Hepatocyte (in vitro differentiated cells): ENCODE measurements at regions not wholly inside any gene's neighbourhood (a gene's known extent, or its start where the extent isn't known, plus 50 kb on each side); places are given as distances from the start of the nearest gene placed in this dataset.
"Not testable (repeated sequence)": the region's sequence is repeated elsewhere in the genome, so short reads cannot be mapped to it uniquely, and the experiment has no call there.

Experiments
- DNase-seq: peaks from one replicate; pipeline ENCODE4 v3.0.0-alpha.2; 2016; ENCODE audit warnings: low spot score
- H2AFZ ChIP-seq: fragments of 200-600 bp; sonication (generic); 2 replicates; pipeline ENCODE4 v1.6.0; 2016; ENCODE audit warnings: antibody characterized with exemption, mild to moderate bottlenecking
- H3K27ac ChIP-seq: fragments of 200-600 bp; sonication (generic); 2 replicates; pipeline ENCODE4 v1.5.1; 2016; ENCODE audit warnings: mild to moderate bottlenecking
- H3K27me3 ChIP-seq: fragments of 200-600 bp; sonication (generic); 2 replicates; pipeline ENCODE4 v1.6.1; 2016
- H3K36me3 ChIP-seq: fragments of 200-600 bp; sonication (generic); replicated peaks from 2 replicates; pipeline ENCODE4 v1.5.1; 2016; ENCODE audit warnings: low read depth; ENCODE audit not compliant: insufficient read depth
- H3K4me1 ChIP-seq: fragments of 200-600 bp; sonication (generic); 2 replicates; pipeline ENCODE4 v1.5.1; 2016; ENCODE audit warnings: mild to moderate bottlenecking, moderate library complexity; ENCODE audit not compliant: insufficient read depth
- H3K4me2 ChIP-seq: fragments of 200-600 bp; sonication (generic); 2 replicates; pipeline ENCODE4 v1.6.0; 2016
- H3K4me3 ChIP-seq: fragments of 200-600 bp; sonication (generic); 2 replicates; pipeline ENCODE4 v1.5.1; 2016; ENCODE audit warnings: mild to moderate bottlenecking
- H3K79me2 ChIP-seq: fragments of 200-600 bp; sonication (generic); 2 replicates; pipeline ENCODE4 v1.6.0; 2017; ENCODE audit warnings: mild to moderate bottlenecking
- H3K9me2 ChIP-seq: fragments of 200-600 bp; sonication (generic); replicated peaks from 2 replicates; pipeline ENCODE4 v1.6.0; 2017; ENCODE audit warnings: mild to moderate bottlenecking; ENCODE audit not compliant: insufficient read depth
- H3K9me3 ChIP-seq: fragments of 200-600 bp; sonication (generic); 2 replicates; pipeline ENCODE4 v1.5.1; 2016; ENCODE audit warnings: low read depth, mild to moderate bottlenecking
- H4K20me1 ChIP-seq: fragments of 200-600 bp; sonication (generic); 2 replicates; pipeline ENCODE4 v1.6.0; 2016; ENCODE audit warnings: mild to moderate bottlenecking; ENCODE audit not compliant: insufficient read depth, poor library complexity, severe bottlenecking
- CTCF ChIP-seq: fragments of 200-600 bp; sonication (generic); IDR thresholded peaks from 2 replicates; pipeline ENCODE4 v1.5.1; 2016; ENCODE audit warnings: antibody characterized with exemption, mild to moderate bottlenecking; ENCODE audit not compliant: poor library complexity
- EZH2 ChIP-seq: fragments of 200-600 bp; sonication (generic); IDR thresholded peaks from 2 replicates; pipeline ENCODE4 v1.6.1; 2016; ENCODE audit warnings: antibody characterized with exemption, mild to moderate bottlenecking, borderline replicate concordance
- EZH2phosphoT487 ChIP-seq: fragments of 200-600 bp; sonication (generic); IDR thresholded peaks from one replicate; pipeline ENCODE4 v1.6.1; 2018; ENCODE audit warnings: antibody characterized with exemption, mild to moderate bottlenecking, low read depth, moderate library complexity; ENCODE audit not compliant: unreplicated experiment, severe bottlenecking
- WGBS: methylation state at CpG from one replicate; pipeline ENCODE4 v1.1.6; 2016; ENCODE audit warnings: low lambda C conversion rate; ENCODE audit errors: missing lambda C conversion rate; 5-methylcytosine and 5-hydroxymethylcytosine counted together

GRCh38 chr15:87740655-87741344, 515.7 kb downstream of the NTRK3 start:
- Histone ChIP-seq H3K36me3 (no peaks in the 10 kb centered on the region), H3K9me2 (no peaks in the 10 kb centered on the region), H3K4me1 (peaks cover 5% of the 10 kb centered on the region), H4K20me1 (no peaks in the 10 kb centered on the region), H3K27me3 (no peaks in the 10 kb centered on the region), H3K79me2 (no peaks in the 10 kb centered on the region), H3K4me2 (no peak overlapping the region), H3K4me3 (no peak overlapping the region), H3K9me3 (no peaks in the 10 kb centered on the region), H2AFZ (no peak overlapping the region), H3K27ac (no peak overlapping the region)
- 67% methylated on average over 5 of the region's 5 CpGs for WGBS
- TF ChIP-seq EZH2, result no peak
- no peak for TF ChIP-seq CTCF
- TF ChIP-seq EZH2phosphoT487, result no peak
- no peak for DNase-seq

DNA sequence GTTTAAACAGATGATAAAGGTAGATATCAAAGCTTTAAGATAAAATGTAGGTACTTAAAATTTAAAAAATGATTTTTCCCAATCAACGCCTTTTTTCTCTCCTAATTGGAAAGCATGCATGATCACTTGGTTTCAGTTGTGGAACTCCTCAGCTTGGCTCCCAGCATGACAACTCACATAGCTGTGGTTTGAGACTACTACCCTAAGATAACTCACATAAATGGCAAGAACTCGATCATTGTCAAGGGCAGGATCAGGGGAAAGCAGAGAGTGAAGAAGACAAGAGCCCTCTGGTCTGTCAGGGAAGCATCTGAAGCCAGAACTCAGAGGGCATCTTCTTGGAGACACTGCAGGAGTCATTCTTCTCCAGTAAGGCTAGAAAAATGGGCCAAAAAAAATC, 516.7 kb downstream of the NTRK3 start:
- H3K27me3 ChIP-seq, result no peaks in the 10 kb centered on the region

DNA sequence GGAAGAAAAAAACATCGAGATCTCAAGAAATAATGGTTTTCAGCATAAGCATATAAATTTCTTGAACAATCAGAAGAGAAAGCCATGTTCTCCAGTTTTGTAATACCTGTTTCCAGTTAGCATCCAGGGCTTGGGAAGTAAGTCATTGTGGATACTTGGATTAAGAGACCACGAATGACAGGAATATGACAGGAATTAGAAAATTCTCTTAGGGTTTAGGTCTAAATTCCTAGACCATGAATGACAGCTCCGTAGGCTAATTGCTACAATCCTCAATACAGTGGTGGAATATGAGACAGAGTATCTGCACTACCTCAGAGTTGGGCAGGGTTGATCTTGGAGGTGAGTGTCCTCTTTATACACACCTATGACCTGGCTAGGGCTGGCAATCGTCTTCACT, 517.5 kb downstream of the NTRK3 start:
- Histone ChIP-seq H3K27me3 (no peaks in the 10 kb centered on the region), H3K27ac (no peak overlapping the region), H3K36me3 (no peaks in the 10 kb centered on the region), H3K4me1 (peaks cover 5% of the 10 kb centered on the region), H3K9me3 (no peaks in the 10 kb centered on the region), H3K79me2 (no peaks in the 10 kb centered on the region), H4K20me1 (no peaks in the 10 kb centered on the region), H3K4me3 (no peak overlapping the region), H3K9me2 (no peaks in the 10 kb centered on the region), H2AFZ (no peak overlapping the region), H3K4me2 (no peak overlapping the region)
- DNase-seq, result no peak
- TF ChIP-seq EZH2phosphoT487, result no peak
- no peak for TF ChIP-seq CTCF
- no peak for TF ChIP-seq EZH2
- WGBS, result 93% methylated on average over 4 of the region's 4 CpGs

More for the DNA sequence above, 516.7 kb downstream of the NTRK3 start:
- Histone ChIP-seq H3K9me3 (no peaks in the 10 kb centered on the region), H3K36me3 (no peaks in the 10 kb centered on the region), H3K27ac (no peak overlapping the region), H3K9me2 (no peaks in the 10 kb centered on the region), H2AFZ (no peak overlapping the region), H3K4me2 (no peak overlapping the region), H3K79me2 (no peaks in the 10 kb centered on the region), H3K4me3 (no peak overlapping the region), H4K20me1 (no peaks in the 10 kb centered on the region), H3K4me1 (peaks cover 5% of the 10 kb centered on the region)
- no peak for DNase-seq
- TF ChIP-seq EZH2phosphoT487 (no peak), CTCF (no peak), EZH2 (no peak)
- 77% methylated on average over 2 of the region's 2 CpGs for WGBS

DNA sequence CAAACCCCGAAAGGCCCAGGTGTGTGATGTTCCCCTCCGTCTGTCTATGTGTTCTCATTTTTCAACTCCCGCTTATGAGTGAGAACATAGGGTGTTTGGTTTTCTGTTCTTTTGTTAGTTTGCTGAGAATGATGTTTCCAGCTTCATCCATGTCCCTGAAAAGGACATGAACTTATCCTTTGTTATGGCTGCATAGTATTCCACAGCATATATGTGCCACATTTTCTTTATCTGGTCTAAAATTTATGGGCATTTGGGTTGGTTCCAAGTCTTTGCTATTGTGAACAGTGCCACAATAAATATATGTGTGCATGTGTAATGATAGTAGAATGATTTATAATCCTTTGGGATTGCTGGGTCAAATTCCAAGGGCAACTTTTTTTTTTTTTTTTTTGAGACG, 519.1 kb downstream of the NTRK3 start:
- H3K9me3 ChIP-seq, DNase-seq, H3K27me3 ChIP-seq, H3K9me2 ChIP-seq, H2AFZ ChIP-seq, H3K4me2 ChIP-seq, H3K4me1 ChIP-seq, H3K4me3 ChIP-seq, H4K20me1 ChIP-seq, H3K36me3 ChIP-seq, H3K27ac ChIP-seq, H3K79me2 ChIP-seq: not testable (repeated sequence)
- 94% methylated on average over 4 of the region's 4 CpGs for WGBS
